Gastroesophageal sphincter (tissue), 4 donors: ENCODE measurements at regions not wholly inside any gene's neighbourhood (a gene's known extent, or its start where the extent isn't known, plus 50 kb on each side); places are given as distances from the start of the nearest gene placed in this dataset.

ENCODE experiments used
- ATAC-seq: fragments of 150-250 bp; one replicate; pipeline ENCODE4 v1.9.1; 2016; ENCODE audit warnings: mild to moderate bottlenecking, moderate library complexity
- H3K27ac ChIP-seq, 4 donors: fragments of 200-600 bp; sonication (generic) in 3 of 4; 1 replicate in 3 of 4; 2 replicates in 1 of 4; pipeline ENCODE4 v1.5.1; 2016 to 2019
- H3K27me3 ChIP-seq: fragments of 200-600 bp; sonication (generic); one replicate; pipeline ENCODE4 v1.5.1; 2019
- H3K36me3 ChIP-seq, 2 donors: fragments of 200-600 bp; sonication (generic); one replicate each; pipeline ENCODE4 v1.5.1; 2019; ENCODE audit warnings: control low read depth in 1 of 2
- H3K4me1 ChIP-seq, 3 donors: fragments of 200-600 bp; sonication (generic); 1 replicate in 2 of 3; 2 replicates in 1 of 3; pipeline ENCODE4 v1.5.1; 2016 to 2019; ENCODE audit warnings: control low read depth in 2 of 3
- H3K4me3 ChIP-seq, 2 donors: fragments of 200-600 bp; sonication (generic); one replicate each; pipeline ENCODE4 v1.5.1; 2019; ENCODE audit warnings: mild to moderate bottlenecking in 1 of 2, moderate library complexity in 1 of 2
- H3K9me3 ChIP-seq, 3 donors: fragments of 200-600 bp; sonication (generic); one replicate each; pipeline ENCODE4 v1.5.1; 2017 to 2019; ENCODE audit warnings: control low read depth in 2 of 3
- CTCF ChIP-seq, 4 experiments: fragments of 200-600 bp in 2 of 4; fragments of 450-650 bp in 2 of 4; sonication (generic) in 1 of 4; IDR thresholded peaks; one replicate each; pipeline ENCODE4 v1.5.1; 2017 to 2019; ENCODE audit warnings: antibody characterized with exemption in 4 of 4, mild to moderate bottlenecking in 2 of 4, moderate library complexity in 2 of 4
- EP300 ChIP-seq: sonication (generic); formaldehyde crosslinking; IDR thresholded peaks from one replicate; pipeline ENCODE4 v1.6.1; 2017; ENCODE audit warnings: antibody characterized with exemption, mild to moderate bottlenecking
- POLR2A ChIP-seq, 2 donors: fragments of 450-650 bp; IDR thresholded peaks; one replicate each; pipeline ENCODE4 v1.6.1; 2017; ENCODE audit warnings: antibody characterized with exemption in 2 of 2, mild to moderate bottlenecking in 2 of 2, moderate library complexity in 1 of 2
- POLR2AphosphoS5 ChIP-seq: sonication (generic); formaldehyde crosslinking; IDR thresholded peaks from one replicate; pipeline ENCODE4 v1.6.1; 2017; ENCODE audit warnings: antibody characterized with exemption
- WGBS, 2 donors: methylation state at CpG; one replicate each; pipeline ENCODE4 v1.1.5; 2018; ENCODE audit warnings: low coverage in 1 of 2; 5-methylcytosine and 5-hydroxymethylcytosine counted together

- H3K36me3 ChIP-seq: no peaks in the 10 kb centered on the region
- H3K4me1 ChIP-seq: no peaks in the 10 kb centered on the region
- TF ChIP-seq POLR2A (IDR thresholded peaks at IDR 0.05) (no peak), EP300 (no peak)
- no peak overlapping the region for H3K4me3 ChIP-seq
- WGBS, 2 donors: 61 to 77% methylated on average over 6 to 7 of the region's 7 CpGs
- H3K9me3 ChIP-seq: no peaks in the 10 kb centered on the region
- no peak overlapping the region for H3K27ac ChIP-seq
- no peaks in the 10 kb centered on the region for H3K27me3 ChIP-seq
- no peak for ATAC-seq
Measured at GRCh38 chr2:18247282-18248110, 313.0 kb downstream of the RDH14 start.

GRCh38 chr2:18245375-18245774 lies 315.1 kb downstream of the RDH14 start:
- Histone ChIP-seq H3K27ac (no peak overlapping the region), H3K36me3 (no peaks in the 10 kb centered on the region), H3K9me3 (no peaks in the 10 kb centered on the region), H3K4me1 (no peaks in the 10 kb centered on the region), H3K4me3 (no peak overlapping the region), H3K27me3 (no peaks in the 10 kb centered on the region)
- no peak for ATAC-seq
- WGBS, 2 donors: 100% methylated on average over 1 of the region's 1 CpG
- TF ChIP-seq CTCF (IDR thresholded peaks at IDR 0.05): no peak
- TF ChIP-seq EP300: no peak
- TF ChIP-seq POLR2AphosphoS5: no peak
- TF ChIP-seq POLR2A (IDR thresholded peaks at IDR 0.05): no peak

GRCh38 chr2:18244845-18245244 lies 315.6 kb downstream of the RDH14 start:
- H3K27me3 ChIP-seq: no peaks in the 10 kb centered on the region
- no peaks in the 10 kb centered on the region for H3K4me1 ChIP-seq
- no peak overlapping the region for H3K27ac ChIP-seq
- no peaks in the 10 kb centered on the region for H3K9me3 ChIP-seq
- 55 to 59% methylated on average over 2 of the region's 2 CpGs for WGBS, 2 donors
- no peak for ATAC-seq
- no peaks in the 10 kb centered on the region for H3K36me3 ChIP-seq
- no peak overlapping the region for H3K4me3 ChIP-seq
- TF ChIP-seq POLR2AphosphoS5: no peak
- TF ChIP-seq CTCF (IDR thresholded peaks at IDR 0.05): no peak
- TF ChIP-seq EP300: no peak
- TF ChIP-seq POLR2A (IDR thresholded peaks at IDR 0.05): no peak

GRCh38 chr2:18243816-18244215 lies 316.6 kb downstream of the RDH14 start:
- H3K27me3 ChIP-seq: no peaks in the 10 kb centered on the region
- no peak for ATAC-seq
- TF ChIP-seq CTCF (IDR thresholded peaks at IDR 0.05): no peak
- no peak for TF ChIP-seq EP300
- TF ChIP-seq POLR2A (IDR thresholded peaks at IDR 0.05): no peak
- H3K4me1 ChIP-seq: no peaks in the 10 kb centered on the region
- H3K36me3 ChIP-seq: no peaks in the 10 kb centered on the region
- no peak overlapping the region for H3K4me3 ChIP-seq
- H3K27ac ChIP-seq: no peak overlapping the region
- H3K9me3 ChIP-seq: no peaks in the 10 kb centered on the region

GRCh38 chr2:18242716-18243115 lies 317.7 kb downstream of the RDH14 start:
- no peaks in the 10 kb centered on the region for H3K36me3 ChIP-seq
- H3K9me3 ChIP-seq: no peaks in the 10 kb centered on the region
- H3K27me3 ChIP-seq: no peaks in the 10 kb centered on the region
- H3K4me3 ChIP-seq: no peak overlapping the region
- TF ChIP-seq POLR2A (IDR thresholded peaks at IDR 0.05) (no peak), POLR2AphosphoS5 (no peak), CTCF (IDR thresholded peaks at IDR 0.05) (no peak), EP300 (no peak)
- ATAC-seq: no peak
- H3K27ac ChIP-seq: no peak overlapping the region
- H3K4me1 ChIP-seq: no peaks in the 10 kb centered on the region
